Left ventricle myocardium inferior (tissue), 1 donor: ENCODE measurements at regions not wholly inside any gene's neighbourhood (a gene's known extent, or its start where the extent isn't known, plus 50 kb on each side); places are given as distances from the start of the nearest gene placed in this dataset.

Source experiments
- DNase-seq: peaks from one replicate; pipeline ENCODE4 v3.0.0-alpha.2; 2020
- H3K27ac ChIP-seq: fragments of 200-600 bp; replicated peaks from 2 replicates; pipeline ENCODE4 v1.8.0; 2021
- H3K27me3 ChIP-seq: fragments of 200-600 bp; 2 replicates; pipeline ENCODE4 v1.8.0; 2021; ENCODE audit warnings: low read depth
- H3K36me3 ChIP-seq: fragments of 200-600 bp; 2 replicates; pipeline ENCODE4 v1.8.0; 2021
- H3K4me1 ChIP-seq: fragments of 200-600 bp; 2 replicates; pipeline ENCODE4 v1.8.0; 2021
- H3K4me3 ChIP-seq: fragments of 200-600 bp; 2 replicates; pipeline ENCODE4 v1.8.0; 2021; ENCODE audit warnings: mild to moderate bottlenecking, moderate library complexity
- H3K9me3 ChIP-seq: fragments of 200-600 bp; replicated peaks from 2 replicates; pipeline ENCODE4 v1.8.0; 2021
- CTCF ChIP-seq: fragments of 200-600 bp; IDR thresholded peaks from 2 replicates; pipeline ENCODE4 v1.8.0; 2021; ENCODE audit warnings: antibody characterized with exemption, mild to moderate bottlenecking, borderline replicate concordance
- intact Hi-C: fragments of 100-400 bp; cut with micrococcal nuclease; formaldehyde crosslinking; loops from one replicate; pipeline ENCODE4 v1.11.0; 2022
- donor health status: DM: no; HTN: yes; CAD: no; lungs with severe emphysema.

DNA sequence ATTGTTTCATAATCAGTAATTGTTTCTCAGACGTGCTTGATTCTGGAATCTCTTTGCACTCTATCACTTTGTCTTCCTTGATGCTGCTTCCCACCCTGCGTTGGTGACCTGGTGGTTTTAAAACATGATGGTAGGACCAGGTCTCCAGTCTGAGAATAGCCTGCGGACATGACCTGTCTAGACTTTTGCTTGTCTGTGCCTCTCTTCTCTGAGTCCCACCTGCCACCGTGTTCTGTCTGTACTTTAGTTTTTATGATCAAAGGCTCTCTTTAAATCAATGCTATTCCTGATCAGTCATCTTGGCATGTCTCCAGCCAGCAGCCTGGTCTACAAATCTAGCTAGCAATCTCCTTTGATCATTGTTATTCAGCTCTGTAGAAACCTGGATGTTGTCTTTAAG lies 933.9 kb downstream of the DIAPH3 start:
- Histone ChIP-seq H3K9me3 (no peaks in the 10 kb centered on the region), H3K4me3 (no peak overlapping the region), H3K36me3 (no peaks in the 10 kb centered on the region), H3K27ac (no peak overlapping the region), H3K4me1 (no peaks in the 10 kb centered on the region), H3K27me3 (no peaks in the 10 kb centered on the region)
- no peak for TF ChIP-seq CTCF
- no peak for DNase-seq
- intact Hi-C loops, result no loop called here

- intact Hi-C loops, result no loop called here
- Histone ChIP-seq H3K36me3 (no peaks in the 10 kb centered on the region), H3K27me3 (no peaks in the 10 kb centered on the region), H3K4me1 (no peaks in the 10 kb centered on the region), H3K9me3 (no peaks in the 10 kb centered on the region), H3K27ac (no peak overlapping the region), H3K4me3 (no peak overlapping the region)
- no peak for DNase-seq
- no peak for TF ChIP-seq CTCF
Measured at GRCh38 chr13:59230484-59231264, 933.1 kb downstream of the DIAPH3 start.

- no peak overlapping the region for H3K27ac ChIP-seq
- no peaks in the 10 kb centered on the region for H3K4me1 ChIP-seq
- H3K9me3 ChIP-seq, result no peaks in the 10 kb centered on the region
- no peak overlapping the region for H3K4me3 ChIP-seq
- no peaks in the 10 kb centered on the region for H3K36me3 ChIP-seq
- H3K27me3 ChIP-seq, result no peaks in the 10 kb centered on the region
- no peak for DNase-seq
- TF ChIP-seq CTCF, result no peak
- intact Hi-C loops, result no loop called here
Measured at GRCh38 chr13:59236309-59236919, 927.3 kb downstream of the DIAPH3 start.

- Histone ChIP-seq H3K4me1 (no peaks in the 10 kb centered on the region), H3K27ac (no peak overlapping the region), H3K4me3 (no peak overlapping the region), H3K9me3 (no peaks in the 10 kb centered on the region), H3K27me3 (no peaks in the 10 kb centered on the region), H3K36me3 (no peaks in the 10 kb centered on the region)
- no peak for TF ChIP-seq CTCF
- intact Hi-C loops, result no loop called here
- no peak for DNase-seq
Measured at GRCh38 chr13:59236944-59237343, 926.8 kb downstream of the DIAPH3 start.

- Histone ChIP-seq H3K4me3 (no peak overlapping the region), H3K4me1 (peaks cover 2% of the 10 kb centered on the region), H3K36me3 (no peaks in the 10 kb centered on the region), H3K9me3 (no peaks in the 10 kb centered on the region), H3K27ac (no peak overlapping the region), H3K27me3 (no peaks in the 10 kb centered on the region)
- no peak for TF ChIP-seq CTCF
- DNase-seq, result peak; percentile 50
- intact Hi-C loops, result no loop called here
Measured at GRCh38 chr13:59247171-59247570, 916.6 kb downstream of the DIAPH3 start.
